Esophagus muscularis mucosa (tissue), 4 donors: ENCODE measurements at regions not wholly inside any gene's neighbourhood (a gene's known extent, or its start where the extent isn't known, plus 50 kb on each side); places are given as distances from the start of the nearest gene placed in this dataset.

ENCODE experiments used
- CTCF ChIP-seq, 3 experiments: fragments of 200-600 bp in 2 of 3; fragments of 450-650 bp in 1 of 3; sonication (generic) in 2 of 3; IDR thresholded peaks; one replicate each; pipeline ENCODE4 v1.5.1; 2017 to 2019; ENCODE audit warnings: antibody characterized with exemption in 3 of 3, mild to moderate bottlenecking in 2 of 3, moderate library complexity in 1 of 3
- EP300 ChIP-seq: sonication (generic); formaldehyde crosslinking; IDR thresholded peaks from one replicate; pipeline ENCODE4 v1.6.1; 2017; ENCODE audit warnings: antibody characterized with exemption
- POLR2AphosphoS5 ChIP-seq, 2 donors: sonication (generic); formaldehyde crosslinking; IDR thresholded peaks; one replicate each; pipeline ENCODE4 v1.6.1; 2017; ENCODE audit warnings: antibody characterized with exemption in 2 of 2

GRCh38 chr2:64704996-64705395 is 51.3 kb upstream of the SERTAD2 start:
- no peak for TF ChIP-seq CTCF (IDR thresholded peaks at IDR 0.05)
- TF ChIP-seq POLR2AphosphoS5 (IDR thresholded peaks at IDR 0.05): no peak
- no peak for TF ChIP-seq EP300
